NCI-H510A (cell line): ENCODE measurements at regions not wholly inside any gene's neighbourhood (a gene's known extent, or its start where the extent isn't known, plus 50 kb on each side); places are given as distances from the start of the nearest gene placed in this dataset.

Experiments used
- DNase-seq: peaks from one replicate; lab custom pipeline; 2025; lab: John Stamatoyannopoulos, UW

DNA sequence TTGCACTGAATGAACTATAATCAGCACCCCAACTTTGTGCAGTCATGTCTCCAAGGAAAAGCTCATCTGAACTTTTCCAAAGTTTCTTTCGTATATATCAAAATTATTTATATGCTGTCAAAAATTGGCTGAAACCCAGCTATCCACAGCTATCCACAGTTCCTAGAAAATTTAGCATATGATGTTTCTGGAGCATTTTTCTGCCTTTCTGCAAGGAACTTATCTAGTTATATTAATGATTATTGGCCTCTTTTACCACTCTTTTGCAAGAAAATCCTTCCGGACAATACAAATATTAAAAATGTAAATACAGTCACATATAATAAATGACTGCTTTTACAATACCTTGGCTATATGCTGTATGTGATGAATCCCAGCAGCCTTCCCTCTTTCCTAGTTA lies 270.2 kb downstream of the TMEM167A start:
- no peak for DNase-seq

DNA sequence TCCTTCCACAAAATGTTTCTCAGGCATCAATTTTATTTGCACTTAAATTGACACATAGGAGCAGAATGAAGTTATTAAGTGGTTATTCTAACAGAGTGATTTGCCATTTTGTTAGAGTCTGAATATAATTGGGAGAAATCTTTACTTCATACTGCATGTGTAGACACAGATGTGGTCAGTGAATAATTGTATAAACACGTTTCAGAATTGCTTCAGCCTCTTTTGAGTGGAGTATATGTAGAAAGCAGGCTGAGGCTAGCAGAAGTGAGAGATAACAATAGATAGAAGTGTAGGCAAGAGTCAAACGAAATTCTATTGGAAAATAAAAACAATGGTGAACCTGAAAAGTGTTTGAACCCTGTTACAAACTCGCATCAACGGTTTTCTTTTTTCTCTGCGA lies 270.7 kb downstream of the TMEM167A start:
- DNase-seq = no peak

DNA sequence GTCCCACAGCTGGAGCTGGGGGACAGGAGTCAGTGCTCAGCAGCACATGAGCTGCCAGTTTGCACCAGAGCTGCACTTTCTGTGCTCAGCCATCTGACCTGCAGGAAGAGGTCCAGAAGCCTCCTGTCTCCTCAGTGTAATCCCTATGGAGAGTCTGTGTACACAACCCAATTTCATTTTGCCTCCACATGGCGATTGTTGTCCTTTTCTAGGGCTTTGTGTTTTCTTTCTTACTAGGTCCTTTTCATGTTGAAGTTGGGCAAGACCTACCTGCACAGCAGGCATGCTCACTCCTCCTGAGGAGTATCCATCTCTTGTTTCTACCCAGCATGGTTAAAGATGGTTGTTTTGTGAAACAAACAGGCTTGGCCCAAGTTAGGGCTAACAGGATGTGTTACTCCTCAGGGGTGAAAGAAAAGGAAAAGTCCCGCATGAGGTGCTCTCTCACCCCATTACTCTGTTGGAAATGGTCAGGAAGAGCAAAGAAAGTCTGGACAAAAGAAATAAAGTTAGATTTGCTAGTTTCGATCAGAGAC lies 273.0 kb downstream of the TMEM167A start:
- no peak for DNase-seq

DNA sequence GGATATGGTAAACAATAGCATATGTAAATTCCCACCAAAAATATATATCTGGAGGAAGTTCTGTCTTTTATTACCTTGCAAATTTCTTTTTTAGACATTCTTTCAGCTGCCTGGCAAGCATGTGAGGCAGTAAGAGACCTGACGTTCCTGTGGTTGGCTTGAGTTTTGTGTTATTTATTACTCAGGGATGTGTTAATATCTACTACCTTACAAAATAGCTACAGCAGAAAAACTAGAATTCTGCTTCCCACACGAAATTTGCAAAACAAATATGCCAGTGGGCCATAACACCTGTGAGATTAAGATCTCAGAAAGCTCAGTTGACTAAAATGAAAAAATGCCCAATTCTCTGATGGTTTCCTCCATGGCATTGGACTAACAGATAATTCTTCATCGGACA lies 274.2 kb downstream of the TMEM167A start:
- no peak for DNase-seq

DNA sequence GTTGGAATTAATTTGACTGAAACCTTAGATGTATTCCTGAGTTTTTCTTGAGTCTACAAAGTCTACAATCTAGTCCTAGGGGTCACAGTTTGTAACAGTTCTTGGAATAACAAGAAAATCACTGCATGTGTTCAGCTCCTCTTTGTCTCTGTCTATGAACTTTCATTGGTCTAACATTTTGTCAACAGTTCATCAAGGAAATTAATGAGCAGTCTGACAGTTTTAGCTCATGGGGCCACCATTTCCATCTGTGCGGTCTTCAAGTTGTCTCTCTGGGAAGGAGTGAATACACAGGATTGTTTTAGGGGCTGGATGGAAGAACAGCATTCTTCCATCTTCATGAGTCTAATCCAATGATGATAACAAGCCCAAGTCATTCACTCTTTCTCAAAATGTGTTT lies 276.4 kb downstream of the TMEM167A start:
- no peak for DNase-seq

DNA sequence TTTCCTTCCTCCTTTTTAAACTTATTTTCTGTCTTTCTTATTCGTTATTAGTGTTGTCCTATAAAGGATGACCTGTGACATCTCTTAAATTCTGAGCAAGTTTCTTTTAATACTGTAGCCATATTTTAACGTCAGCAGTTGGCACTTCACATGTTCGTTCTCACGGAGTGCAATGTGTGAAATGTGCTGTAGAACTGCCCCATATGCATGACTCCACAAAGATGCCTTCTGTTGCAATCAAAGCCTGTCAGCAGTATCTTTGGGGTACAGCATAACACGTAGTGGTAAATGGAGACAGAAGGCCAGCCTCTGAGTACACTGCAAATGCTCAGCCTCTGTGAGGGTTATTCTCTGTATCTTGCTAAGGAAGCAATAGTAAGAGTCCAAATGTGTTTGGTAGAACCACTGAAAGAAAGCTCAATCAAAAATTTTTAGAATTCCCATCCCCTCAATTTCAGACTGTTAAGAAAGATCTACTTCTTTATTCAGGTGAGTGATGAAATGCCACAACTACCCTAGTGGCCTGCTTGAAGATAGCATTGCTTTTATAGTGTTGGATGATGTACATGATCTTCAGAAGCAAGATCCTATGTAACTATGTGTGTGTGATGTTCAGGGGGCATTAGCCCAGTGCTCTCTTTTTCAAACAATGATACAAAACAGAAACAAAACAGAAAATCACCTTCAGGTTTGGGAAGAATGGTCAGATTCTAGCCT lies 277.7 kb downstream of the TMEM167A start:
- DNase-seq = no peak

DNA sequence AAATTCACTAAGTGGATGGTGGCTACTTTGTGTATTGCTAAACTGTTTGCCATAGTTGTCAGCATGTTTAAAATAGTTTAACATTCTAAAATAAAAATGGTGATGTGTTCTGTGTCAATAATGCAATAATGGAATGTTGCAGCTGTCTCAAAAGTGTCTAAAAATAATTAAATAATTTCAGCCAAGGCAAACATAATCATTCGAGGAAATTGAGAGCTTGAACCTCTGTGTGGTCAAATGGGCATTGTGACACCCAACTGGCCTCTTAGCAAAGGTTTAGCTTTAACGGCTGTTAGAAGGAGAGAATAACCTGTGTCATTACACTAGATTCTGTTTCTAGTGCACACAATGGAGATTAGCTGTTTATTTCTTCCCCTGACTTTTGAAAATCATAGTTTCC lies 278.5 kb downstream of the TMEM167A start:
- no peak for DNase-seq

DNA sequence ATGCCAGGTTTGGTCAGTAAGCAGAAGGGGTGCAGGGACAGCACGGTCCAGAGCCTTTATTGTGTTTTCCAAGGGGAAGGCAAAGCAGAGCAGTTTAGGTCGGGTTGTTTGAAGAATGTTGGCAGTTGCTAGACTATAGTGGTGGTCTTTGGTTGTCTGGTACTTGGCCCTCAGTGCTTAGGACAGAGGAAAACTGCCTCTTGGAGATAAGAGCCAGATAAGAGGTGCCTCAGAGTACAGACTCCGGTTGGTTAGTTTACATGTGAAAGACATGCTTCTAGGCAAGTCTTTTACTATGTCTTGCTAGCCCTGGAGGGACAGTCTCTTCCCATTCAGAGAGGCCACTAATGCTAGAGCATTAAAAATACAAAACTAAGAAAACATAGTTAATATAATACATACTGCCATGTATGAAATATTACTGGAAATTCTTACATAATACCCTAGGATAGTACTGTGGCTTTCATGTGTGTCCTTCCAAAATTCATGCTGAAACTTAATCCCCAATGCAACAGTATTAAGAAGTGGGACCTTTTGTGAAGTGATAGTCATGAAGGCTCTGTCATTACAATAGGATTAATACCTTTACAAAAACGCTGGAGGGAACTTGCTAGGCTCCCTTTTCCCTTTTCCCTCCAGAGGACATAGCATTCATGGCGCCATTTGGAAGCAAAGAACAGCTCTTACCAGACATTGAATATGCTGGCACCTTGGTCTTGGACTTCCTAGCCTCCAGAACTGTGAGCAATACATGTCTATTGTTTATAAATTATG lies 280.4 kb downstream of the TMEM167A start:
- DNase-seq = no peak

DNA sequence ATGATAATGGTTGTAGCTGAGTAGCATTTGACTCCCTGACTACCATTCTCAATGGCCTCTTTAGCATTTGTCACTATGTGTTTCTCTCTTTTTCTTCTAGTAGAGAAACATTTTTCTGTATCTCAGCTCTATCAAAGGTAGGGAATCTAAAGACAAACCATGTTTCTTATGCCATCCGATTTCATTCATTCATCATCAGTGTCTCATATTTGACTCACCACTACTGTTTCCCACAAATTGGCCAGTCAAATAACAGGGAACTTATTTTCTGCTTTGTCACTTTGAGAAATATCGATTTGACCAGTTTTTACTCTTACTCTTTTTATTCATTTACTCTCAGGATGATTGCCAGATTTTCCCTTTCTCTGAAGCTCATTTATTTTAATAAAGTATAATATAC lies 282.3 kb downstream of the TMEM167A start:
- DNase-seq = no peak

DNA sequence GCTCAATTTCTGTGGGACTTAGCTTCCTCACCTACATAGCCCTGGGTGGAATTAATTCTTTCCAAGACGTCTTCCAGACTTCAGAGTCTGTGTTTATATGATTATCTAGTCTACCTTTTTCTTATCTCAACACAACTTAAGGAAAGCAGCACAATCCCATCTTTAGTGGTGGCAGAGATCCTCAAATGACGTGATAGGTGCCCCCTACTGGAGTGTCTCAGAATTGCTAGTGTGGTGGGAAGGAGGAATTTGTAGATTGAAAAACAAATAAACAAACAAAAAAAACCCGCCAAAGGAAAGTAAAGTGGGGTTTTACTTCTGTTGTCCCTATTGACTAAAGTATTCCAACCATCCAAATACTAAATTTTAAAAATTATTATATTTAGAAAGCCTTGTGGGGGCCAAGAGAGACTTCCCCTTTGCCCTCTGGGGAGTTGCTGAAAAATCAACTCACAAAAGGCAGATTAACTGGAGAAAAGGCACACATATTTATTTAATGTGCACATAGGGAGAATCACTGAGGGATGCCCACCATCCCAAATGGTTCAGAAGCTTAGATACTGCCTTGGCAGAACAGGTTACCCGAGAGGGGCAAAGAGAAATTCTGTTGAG lies 283.3 kb downstream of the TMEM167A start:
- no peak for DNase-seq

DNA sequence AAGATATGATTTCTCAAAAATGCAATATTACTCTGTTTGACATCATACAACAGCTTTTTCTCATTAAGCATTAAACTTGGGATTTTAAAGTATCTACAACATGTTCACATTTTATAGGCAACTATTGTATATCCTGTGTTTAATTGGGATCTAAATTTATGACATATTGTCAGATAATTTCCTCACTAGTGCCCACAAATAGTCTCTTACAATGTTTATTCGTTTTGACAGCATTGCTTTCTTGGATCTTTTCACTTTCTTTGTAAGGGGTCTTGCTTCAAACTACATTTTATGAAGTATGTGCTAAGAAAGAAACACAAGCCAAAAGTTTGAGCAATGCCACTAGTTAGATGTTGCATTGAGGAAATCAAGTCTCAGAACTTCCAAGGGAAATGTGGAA lies 285.1 kb downstream of the TMEM167A start:
- DNase-seq = no peak

DNA sequence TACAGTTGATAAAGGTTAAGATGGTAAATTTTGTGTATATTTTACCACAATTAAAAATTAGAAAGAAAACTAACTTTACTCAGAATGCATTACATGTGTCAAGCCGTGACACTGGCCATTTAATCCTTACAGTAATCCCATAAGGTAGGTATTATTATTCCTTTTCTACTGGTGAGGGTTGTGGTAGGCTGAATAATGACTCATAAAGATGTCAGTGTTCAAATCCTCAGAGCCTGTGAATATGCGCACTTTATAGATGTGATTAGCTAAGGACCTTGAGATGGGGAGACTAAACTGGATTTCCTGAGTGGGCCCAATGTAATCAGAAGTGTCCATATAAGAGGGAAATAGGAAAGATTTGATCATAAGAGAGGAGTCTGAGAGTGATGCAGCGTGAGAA lies 288.1 kb downstream of the TMEM167A start:
- no peak for DNase-seq

DNA sequence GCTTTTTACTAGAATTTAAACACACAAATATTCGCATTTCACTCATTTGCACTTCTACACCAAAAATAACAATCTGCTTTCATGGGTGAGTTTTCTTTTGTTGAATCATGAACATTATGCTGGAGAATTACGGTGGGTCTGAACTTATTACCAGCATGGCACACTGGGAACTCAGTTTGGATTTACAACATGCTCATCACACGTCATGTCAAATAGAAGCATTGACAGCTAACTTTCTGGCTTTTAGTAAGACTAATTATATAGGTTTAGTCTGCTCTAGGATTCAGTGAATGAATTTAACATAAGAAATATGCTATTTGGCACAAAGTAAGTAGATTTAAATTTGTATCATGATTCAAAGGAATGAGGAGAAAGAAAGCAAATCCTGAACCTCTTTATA lies 290.4 kb downstream of the TMEM167A start:
- DNase-seq = no peak

DNA sequence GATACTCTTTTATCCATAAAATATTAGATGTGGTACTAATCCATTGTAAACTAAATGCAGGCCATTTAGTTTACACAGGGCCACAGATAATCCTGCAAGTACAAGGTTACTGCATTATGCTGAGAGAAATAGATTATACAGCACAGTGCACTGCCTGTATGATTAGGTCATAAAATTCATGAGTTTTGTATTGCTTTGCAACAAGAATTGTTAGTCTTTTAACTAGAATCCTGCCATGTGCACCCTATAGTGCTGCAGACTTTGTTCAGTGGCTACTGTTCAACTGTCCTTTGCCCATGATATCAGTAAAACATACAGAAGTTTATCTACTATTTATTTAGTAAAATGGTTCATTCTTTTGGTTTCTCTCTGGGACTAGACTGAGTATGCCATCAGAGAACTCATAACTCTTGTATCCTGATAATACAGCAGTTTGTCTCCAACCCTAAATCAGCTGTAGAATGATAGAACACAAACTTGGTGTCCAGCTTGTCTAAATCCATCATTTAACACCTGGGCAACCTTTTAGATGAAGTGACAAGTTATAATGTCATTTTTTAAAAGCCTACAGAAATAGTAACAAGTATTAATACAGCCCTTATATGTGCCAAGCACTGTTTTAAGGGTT lies 291.2 kb downstream of the TMEM167A start:
- DNase-seq = no peak

DNA sequence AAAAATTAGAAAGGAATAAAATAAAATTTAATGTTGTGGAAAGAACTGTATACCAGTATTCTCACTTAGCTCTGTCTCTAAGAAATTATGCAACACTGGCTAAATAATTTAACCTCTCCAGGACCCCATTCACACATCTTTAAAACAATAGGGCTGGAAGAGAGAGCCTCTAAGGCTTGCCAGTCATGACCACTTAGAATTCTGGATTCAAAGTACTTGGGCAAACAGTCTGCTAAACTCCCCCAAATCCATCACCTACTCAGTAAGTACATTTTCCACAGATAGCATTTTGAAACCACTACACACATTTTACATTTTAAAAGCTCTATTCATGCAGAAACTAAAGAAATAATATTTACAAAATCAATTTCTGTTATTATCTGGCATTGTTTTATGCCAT lies 291.7 kb downstream of the TMEM167A start:
- DNase-seq = no peak

DNA sequence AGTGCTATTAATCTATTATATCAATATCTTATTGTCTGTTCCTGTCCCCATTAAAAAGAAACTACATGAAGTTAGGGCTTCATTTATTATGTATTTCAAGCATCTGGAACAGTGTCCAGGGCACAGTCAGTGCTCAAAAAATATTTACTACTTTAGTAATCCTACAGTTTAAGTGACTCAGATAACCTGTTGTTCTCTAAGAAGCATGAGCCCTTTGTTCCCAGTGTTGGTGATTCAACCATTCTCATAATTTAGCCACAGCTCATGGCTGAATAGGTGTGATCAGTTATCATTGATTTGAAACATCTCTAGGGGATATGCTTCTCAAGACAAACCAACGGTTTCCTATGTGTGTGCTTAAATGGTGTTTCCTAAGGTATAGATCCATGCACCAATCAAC lies 292.7 kb downstream of the TMEM167A start:
- DNase-seq = no peak

DNA sequence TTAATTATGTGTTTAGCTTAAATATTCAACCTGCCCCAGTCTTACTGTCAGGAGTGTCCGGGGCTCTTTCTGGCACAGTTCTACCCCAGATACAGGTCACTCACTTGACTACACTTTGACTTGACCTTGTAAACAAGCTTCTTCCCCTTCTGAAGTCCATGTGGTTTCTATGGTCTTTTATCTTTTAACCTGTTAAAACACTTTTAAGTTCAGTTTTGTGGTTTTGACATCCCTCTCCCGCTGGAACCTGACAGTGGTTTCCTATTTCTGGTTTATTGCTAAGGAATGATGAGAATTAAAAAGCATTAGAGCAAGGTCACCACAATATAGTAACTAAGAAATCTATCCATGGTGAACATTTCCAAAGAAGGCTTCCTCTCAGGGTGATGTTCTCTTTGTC lies 300.1 kb downstream of the TMEM167A start:
- DNase-seq = no peak

DNA sequence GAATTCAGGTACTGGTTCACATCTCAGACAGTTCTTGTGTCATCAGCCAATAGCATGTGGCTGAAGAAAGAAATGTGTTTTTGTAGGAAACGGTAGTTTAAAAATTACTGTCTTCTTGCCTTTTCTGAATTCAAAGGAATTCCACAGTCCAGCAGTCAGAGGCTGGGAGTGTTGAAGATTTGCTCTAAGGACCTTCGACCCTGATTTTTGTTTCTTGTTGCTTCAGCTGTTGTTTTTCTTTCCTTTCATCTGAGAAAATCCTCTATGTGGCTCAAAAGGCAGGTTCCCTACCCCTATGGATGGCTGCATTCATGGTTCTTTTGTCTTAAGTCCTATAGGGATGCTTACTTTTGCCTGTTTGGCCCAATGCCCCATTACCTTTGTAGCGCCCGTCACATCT lies 304.9 kb downstream of the TMEM167A start:
- no peak for DNase-seq

DNA sequence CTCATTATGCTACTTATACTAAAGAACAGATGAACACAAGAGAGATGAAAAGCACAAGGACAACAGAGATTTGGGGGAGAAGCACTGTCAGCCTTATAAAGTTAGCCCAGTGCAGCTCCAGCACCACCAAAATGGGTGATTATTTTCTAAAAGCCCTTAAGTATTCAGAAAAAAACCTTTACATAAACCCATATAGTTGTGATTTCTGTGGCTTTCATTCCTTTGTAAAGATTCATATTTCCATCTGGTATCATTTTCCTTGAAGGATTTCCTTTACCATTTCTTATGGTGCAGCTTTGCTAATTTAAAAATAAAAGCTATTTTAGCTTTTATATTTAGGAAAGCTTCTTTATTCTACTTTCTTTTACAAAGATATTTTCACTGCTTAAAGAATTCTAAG lies 311.0 kb downstream of the TMEM167A start:
- no peak for DNase-seq

DNA sequence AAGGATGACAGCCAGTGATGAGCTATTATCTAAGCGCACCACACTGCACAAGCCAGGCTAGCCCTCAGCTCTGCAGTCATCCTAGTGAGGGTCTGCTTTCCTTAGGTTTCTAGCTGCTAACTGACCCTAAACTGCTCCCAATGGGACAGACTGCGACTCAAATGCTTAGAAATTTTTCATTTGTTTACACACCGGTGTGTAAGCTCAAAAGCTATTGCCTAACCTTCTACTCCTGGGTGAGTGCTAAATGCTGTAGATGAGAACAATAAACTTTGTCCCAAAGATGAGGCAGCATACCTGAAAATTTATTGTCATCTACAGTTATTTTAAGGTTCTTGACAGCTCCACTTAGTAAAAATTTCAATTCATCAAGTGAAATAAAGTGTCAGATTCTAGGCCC lies 311.4 kb downstream of the TMEM167A start:
- DNase-seq = no peak

DNA sequence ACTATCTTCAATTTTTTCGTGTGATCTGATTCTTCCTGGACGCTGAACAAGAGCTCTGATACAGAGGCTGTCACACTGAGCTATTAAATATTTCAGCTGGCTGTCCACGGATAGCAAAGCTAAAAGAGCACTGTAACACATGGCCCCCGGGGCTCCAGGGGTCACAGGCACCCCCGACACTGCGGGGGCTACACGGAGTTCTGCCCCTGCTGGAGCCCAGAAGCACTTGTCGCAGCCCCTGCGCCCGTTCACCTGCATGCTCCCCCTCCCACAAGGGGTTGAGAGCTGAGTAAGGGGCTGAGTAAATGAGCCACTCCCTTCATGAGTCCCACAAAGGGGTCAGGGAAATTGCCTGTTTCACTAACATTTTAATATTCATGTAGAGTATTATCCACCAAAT lies 316.3 kb downstream of the TMEM167A start:
- DNase-seq = no peak

DNA sequence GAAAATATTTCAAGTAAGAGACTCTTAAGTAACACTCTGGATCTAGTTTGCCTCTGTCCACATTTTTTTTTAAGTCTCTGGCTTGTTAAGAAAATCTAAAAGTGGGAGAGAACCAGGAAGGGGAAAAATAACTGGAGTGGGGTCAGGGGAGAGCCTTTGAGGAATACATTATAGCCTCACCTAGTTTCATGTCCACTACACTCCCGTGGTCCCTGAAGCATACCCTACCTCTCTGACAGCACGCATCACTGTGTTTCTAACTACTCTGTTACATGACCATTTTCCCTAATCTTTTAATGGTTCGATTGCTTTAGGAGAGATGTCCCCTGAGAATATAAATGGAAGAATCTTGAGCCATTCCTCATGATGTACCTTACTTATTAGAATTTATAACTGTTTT lies 318.3 kb downstream of the TMEM167A start:
- no peak for DNase-seq

DNA sequence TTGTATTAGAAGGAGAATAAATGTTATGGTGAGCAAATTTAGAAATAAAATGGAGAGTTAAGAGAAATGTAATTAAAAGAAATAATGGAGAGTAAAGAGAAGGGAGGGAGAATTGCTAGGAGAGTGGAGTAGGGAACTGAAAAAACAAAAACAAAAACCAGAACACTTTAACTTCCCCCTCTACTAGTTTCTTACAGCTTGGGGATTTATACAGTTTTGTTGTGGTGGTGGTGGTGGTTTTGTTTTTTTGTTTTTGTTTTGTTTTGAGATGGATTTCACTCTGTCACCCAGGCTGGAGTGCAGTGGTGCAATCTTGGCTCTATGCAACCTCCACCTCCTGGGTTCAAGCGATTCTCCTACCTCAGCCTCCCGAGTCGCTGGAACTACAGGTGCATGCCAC lies 322.4 kb downstream of the TMEM167A start:
- no peak for DNase-seq
